Motor neuron (in vitro differentiated cells): ENCODE measurements at regions not wholly inside any gene's neighbourhood (a gene's known extent, or its start where the extent isn't known, plus 50 kb on each side); places are given as distances from the start of the nearest gene placed in this dataset.

Experiments
- ATAC-seq, 8 experiments: fragments of 200-7000 bp; cut with Tn5 transposase; replicated peaks in 6 of 8; 2 replicates each; pipeline ENCODE4 v1.8.0; 2021; ENCODE audit warnings: mild to moderate bottlenecking in 8 of 8, moderate library complexity in 8 of 8
- H3K27ac ChIP-seq, 2 donors: fragments of 250-450 bp; sonication (Bioruptor Pico); 2 replicates each; pipeline ENCODE4 v1.9.0; 2021; ENCODE audit warnings: antibody characterized with exemption in 2 of 2, mild to moderate bottlenecking in 2 of 2, moderate library complexity in 1 of 2
- H3K4me1 ChIP-seq, 2 donors: fragments of 250-450 bp; sonication (Bioruptor Pico); replicated peaks in 1 of 2; 2 replicates each; pipeline ENCODE4 v1.6.1; 2021; ENCODE audit warnings: antibody characterized with exemption in 2 of 2, mild to moderate bottlenecking in 2 of 2, moderate library complexity in 1 of 2
- H3K4me3 ChIP-seq, 5 donors: fragments of 250-450 bp; sonication (Bioruptor Pico); 2 replicates each; pipeline ENCODE4 v1.9.0; 2021; ENCODE audit warnings: antibody characterized with exemption in 5 of 5, mild to moderate bottlenecking in 5 of 5, moderate library complexity in 4 of 5
- WGBS, 10 experiments: fragments of 450-650 bp; shearing (Covaris generic); methylation state at CpG; one replicate each; pipeline ENCODE4 v1.0.0; 2022; 5-methylcytosine and 5-hydroxymethylcytosine counted together
- in situ Hi-C, 9 experiments: fragments of 400-800 bp; cut with MboI; loops; one replicate each; pipeline ENCODE4 v1.15.0; 2021; ENCODE audit warnings: low sequenced_read_pairs in 9 of 9, low pct_unique_long_range_greater_than_20kb in 2 of 9; ENCODE audit not compliant: unreplicated experiment in 9 of 9

DNA sequence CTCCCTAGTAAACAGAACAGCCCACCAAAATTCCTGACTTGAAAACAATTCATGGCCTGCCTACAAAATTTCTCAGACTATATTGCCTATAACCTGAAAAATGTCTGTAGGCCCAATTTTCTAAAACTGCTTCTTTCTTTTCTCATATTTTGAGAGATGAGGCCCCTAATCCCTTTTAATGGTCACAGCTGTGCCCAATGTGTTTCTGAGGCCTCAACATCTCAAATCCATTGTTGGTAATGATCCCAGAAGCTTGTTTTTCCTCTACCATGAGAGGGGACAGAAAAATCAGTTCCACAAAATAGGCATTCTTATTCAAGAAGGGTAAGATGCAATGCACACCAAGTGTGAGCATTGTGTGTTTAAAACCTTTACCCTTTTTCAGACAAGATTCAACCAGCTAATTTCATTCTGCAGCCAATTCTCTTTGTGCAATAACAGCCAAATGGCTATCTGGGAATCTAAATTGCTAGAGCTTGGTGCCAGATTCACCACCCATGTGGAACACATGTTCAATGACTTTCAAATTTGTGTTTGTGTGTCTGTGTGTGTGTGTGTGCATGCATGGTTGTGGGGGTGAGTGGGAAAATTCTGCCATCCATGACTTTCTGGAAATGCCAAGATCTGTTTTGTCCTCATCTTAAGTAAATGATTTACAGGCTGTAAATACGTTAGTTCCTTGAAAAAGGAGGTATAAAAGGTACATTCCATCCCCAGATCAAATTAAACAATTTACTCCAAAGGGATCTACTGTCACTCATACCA is 319.5 kb downstream of the TNS1 start:
- in situ Hi-C loops = no loop called here
- no peak overlapping the region for H3K4me3 ChIP-seq
- no peak overlapping the region for H3K27ac ChIP-seq
- WGBS, 10 experiments = 57 to 100% (median 85%) methylated on average over 1 of the region's 1 CpG; no CpG with 5 or more reads in 2 of the 10 experiments
- no peaks in the 10 kb centered on the region for H3K4me1 ChIP-seq
- no peak for ATAC-seq

DNA sequence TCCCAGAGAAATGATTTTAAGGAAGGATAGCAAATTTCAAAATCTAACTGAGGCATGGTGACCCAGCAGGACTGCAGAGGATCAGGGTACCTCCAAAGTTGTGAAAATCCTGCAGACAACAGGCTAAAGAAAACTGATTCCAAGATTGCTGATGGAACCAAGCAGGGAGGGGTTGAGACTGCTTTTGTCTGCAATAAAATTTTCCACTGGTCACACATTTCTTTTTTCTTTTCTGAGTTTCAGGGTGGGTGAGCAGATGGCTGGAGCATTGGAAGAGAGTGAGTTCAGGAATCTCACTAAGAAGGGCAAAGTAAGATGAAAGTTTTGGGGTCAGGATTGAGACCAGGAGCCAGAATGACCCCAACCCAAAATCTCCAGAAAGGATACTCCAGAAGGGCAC is 321.0 kb downstream of the TNS1 start:
- ATAC-seq = no peak
- no peak overlapping the region for H3K4me3 ChIP-seq
- in situ Hi-C loops = no loop called here
- H3K4me1 ChIP-seq = no peaks in the 10 kb centered on the region
- H3K27ac ChIP-seq = no peak overlapping the region

DNA sequence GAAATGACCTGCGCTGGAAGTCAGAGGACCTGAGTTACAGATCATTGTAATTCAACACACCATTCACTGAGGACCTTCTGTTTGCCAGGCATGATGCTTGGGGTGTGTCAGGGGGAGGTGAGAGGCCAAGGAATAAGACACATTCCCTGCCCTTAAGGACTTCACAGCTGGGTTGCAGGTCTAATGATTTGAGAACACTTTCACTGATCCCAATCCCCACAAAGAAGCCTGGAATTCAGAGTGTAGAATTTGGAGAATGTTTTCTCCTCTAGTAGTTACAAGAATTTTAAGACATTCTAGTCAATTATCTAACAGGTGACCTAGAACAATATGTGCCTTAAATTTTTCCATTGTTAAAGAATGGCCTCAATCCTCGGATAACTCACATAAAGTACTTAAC is 322.4 kb downstream of the TNS1 start:
- no peaks in the 10 kb centered on the region for H3K4me1 ChIP-seq
- in situ Hi-C loops = no loop called here
- no peak overlapping the region for H3K27ac ChIP-seq
- WGBS, 10 experiments = 50 to 100% (median 76%) methylated on average over 1 to 2 of the region's 2 CpGs; no CpG with 5 or more reads in 2 of the 10 experiments
- no peak for ATAC-seq
- H3K4me3 ChIP-seq = no peak overlapping the region

DNA sequence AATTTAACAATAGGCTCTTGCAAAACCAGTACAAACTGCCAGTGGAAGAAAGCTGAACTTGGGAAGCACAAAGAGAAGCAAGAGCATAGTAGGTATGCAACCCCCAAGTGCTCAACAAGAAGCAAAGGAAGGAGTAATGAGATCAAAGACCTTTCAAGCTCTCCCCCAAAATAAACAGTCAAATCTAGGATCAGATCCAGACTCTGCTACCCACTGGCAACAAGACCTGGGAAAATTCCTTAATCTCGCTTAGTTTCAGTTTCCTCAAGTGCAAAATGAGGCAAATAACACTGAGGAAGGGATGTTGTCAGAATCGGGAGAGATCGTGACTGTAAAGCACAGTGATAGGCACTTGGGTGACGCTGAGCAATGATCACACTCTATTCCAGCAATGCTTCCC is 329.2 kb downstream of the TNS1 start:
- 0 to 95% (median 60%) methylated on average over 1 to 4 of the region's 4 CpGs; no CpG with 5 or more reads in 2 of the 10 experiments for WGBS, 10 experiments
- Histone ChIP-seq H3K4me3 (no peak overlapping the region), H3K27ac (no peak overlapping the region), H3K4me1 (no peaks in the 10 kb centered on the region)
- no peak for ATAC-seq
- in situ Hi-C loops = no loop called here

DNA sequence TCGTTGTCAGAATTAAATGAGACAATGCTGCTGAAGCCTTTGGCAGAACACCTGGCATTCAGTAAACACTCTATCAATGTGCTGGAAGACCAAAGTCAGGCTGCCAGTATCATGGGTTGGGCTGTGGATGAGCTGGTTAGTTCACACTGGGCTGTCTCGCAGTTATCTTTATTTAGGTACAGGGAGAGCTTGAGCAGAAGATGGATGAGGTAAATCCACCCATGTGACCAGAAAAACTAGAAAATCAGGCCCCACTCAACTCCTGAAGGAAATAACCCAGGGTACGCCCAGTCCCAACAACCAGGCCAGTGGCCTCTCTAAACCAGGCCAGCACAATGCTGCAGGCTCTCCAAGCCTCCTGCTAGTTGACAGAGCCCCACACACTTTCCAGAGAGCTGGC is 330.3 kb downstream of the TNS1 start:
- in situ Hi-C loops = no loop called here
- 33 to 100% (median 78%) methylated on average over 1 to 3 of the region's 3 CpGs; no CpG with 5 or more reads in 2 of the 10 experiments for WGBS, 10 experiments
- Histone ChIP-seq H3K4me1 (no peaks in the 10 kb centered on the region), H3K27ac (no peak overlapping the region), H3K4me3 (no peak overlapping the region)
- ATAC-seq = no peak

DNA sequence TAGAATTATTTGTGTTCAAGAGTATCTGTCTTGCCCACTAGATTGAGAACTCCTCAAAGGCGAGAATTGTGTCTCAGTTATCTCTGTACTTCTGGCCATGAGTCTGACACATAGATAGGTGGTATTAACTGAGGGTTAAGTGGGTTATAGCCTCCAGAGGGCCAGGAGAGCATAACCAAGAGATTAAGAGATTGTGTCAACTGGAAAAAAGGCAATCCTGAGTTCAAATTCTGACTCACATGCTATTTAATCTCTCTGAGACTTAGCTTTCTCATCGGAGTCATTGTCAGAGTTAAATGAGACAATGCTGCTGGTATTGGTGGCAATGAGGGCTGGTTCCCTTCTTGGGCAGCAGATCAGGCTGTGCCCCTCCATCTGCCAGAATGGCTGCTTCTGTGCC is 330.9 kb downstream of the TNS1 start:
- Histone ChIP-seq H3K4me1 (no peaks in the 10 kb centered on the region), H3K27ac (no peak overlapping the region), H3K4me3 (no peak overlapping the region)
- WGBS, 10 experiments = 0 to 75% (median 45%) methylated on average over 1 to 2 of the region's 2 CpGs; no CpG with 5 or more reads in 2 of the 10 experiments
- in situ Hi-C loops = no loop called here
- ATAC-seq = no peak

DNA sequence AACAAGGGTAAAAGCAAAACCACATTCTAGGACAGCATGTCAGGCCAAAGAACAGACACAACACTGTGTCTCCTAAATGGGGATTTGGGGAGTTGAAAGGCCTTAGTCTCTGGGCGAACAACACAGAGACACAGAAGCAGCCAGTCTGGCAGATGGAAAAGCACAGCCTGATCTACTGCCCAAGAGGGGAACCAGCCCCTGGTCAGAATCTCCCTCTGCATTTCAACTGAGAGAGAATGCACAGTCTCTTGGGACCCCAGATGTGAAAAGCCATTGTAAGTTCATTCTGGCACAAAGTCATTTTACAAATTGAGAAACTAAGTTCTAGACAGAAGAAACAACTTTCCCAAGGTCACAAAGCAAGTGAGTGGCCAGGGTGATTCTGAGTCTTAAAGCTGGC is 331.7 kb downstream of the TNS1 start:
- in situ Hi-C loops = no loop called here
- WGBS, 10 experiments = 83 to 100% (median 100%) methylated on average over 1 of the region's 1 CpG; no CpG with 5 or more reads in 4 of the 10 experiments
- no peaks in the 10 kb centered on the region for H3K4me1 ChIP-seq
- H3K27ac ChIP-seq = no peak overlapping the region
- H3K4me3 ChIP-seq = no peak overlapping the region
- no peak for ATAC-seq

DNA sequence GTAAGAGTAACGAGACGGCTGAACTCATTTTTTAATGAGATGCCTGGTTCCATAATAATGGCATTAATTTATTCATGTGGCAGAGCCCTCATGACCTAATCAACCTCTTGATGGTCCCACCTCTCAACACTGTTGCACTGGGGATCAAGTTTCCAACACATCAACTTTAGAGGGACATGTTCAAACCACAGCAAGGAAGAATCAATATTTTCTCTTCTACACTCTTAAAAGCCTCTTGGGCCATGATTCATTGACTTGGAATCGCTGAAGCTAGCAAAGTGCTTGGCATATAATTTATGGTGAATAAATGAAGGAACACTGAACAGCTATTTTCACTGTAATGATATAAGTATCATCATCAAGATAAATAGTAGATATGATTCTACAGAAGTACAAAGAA is 333.0 kb downstream of the TNS1 start:
- H3K4me1 ChIP-seq = no peaks in the 10 kb centered on the region
- H3K27ac ChIP-seq = no peak overlapping the region
- in situ Hi-C loops = no loop called here
- ATAC-seq = peak in 4 of 8 experiments; percentile 26 to 59 (median 46)
- H3K4me3 ChIP-seq = no peak overlapping the region
- WGBS, 10 experiments = 57 to 100% (median 82%) methylated on average over 1 to 3 of the region's 3 CpGs; no CpG with 5 or more reads in 4 of the 10 experiments

DNA sequence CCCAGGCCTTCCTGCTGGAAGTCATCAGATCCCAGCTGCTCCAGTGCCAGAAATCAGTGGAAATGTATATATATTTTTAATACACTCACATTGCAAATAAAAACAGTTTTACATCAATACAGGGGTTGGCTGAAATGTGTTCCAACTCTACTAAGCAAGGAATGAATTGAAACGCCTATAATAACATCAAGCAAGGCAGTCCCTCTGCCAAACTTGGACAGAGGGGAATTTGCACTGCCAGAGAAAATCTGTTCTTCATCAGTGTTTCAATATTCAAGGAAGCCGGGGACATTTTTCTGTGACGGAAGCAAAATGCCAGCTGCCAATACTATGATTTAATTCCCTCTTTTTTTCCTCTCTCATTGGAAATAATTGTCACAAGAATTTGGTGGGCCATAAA is 335.3 kb downstream of the TNS1 start:
- no peaks in the 10 kb centered on the region for H3K4me1 ChIP-seq
- H3K4me3 ChIP-seq = no peak overlapping the region
- H3K27ac ChIP-seq = no peak overlapping the region
- 0 to 94% (median 57%) methylated on average over 2 to 3 of the region's 3 CpGs; no CpG with 5 or more reads in 2 of the 10 experiments for WGBS, 10 experiments
- peak in 2 of 8 experiments; percentile 62 to 78 for ATAC-seq
- in situ Hi-C loops = no loop called here

DNA sequence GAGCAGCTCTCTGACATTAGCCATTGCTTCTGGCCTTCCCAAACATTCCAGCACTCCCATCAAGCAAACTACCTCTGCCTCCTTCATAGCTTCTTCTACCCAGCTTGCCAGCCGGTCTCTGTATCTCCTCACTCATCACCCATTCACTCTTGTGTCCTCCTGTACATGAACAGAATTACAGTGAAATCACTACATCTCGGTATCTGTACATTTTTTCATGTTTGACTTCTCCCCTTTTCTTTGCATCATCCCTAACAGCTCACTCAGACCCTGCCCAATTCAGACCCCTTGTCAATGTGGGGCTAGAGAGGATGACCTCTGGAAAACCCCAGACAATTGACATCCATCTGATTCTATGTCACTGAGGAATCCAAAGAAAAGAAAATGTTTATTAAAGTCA is 335.8 kb downstream of the TNS1 start:
- Histone ChIP-seq H3K27ac (no peak overlapping the region), H3K4me1 (no peaks in the 10 kb centered on the region), H3K4me3 (no peak overlapping the region)
- 42 to 100% (median 79%) methylated on average over 1 to 2 of the region's 2 CpGs; no CpG with 5 or more reads in 1 of the 10 experiments for WGBS, 10 experiments
- in situ Hi-C loops = no loop called here
- ATAC-seq = no peak

DNA sequence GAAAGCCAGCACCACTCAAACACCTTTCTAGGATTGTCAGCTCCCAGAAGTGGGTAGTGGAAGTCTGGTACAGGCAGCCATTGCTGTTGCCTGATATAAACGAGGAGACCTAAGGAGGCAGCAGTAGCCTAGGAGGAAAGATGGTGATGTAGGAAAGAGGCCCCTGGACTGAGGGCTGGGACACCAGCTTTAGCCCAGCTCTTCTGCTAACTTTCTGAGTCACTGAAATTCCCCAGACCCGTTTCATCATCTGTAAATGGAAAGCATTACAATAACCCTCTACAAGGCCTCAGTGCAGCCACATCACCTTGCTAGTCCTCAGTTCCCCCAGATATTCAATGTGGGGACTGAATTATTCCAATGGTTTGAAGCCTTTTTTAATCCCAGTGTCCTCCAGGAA is 336.5 kb downstream of the TNS1 start:
- Histone ChIP-seq H3K27ac (no peak overlapping the region), H3K4me1 (no peaks in the 10 kb centered on the region), H3K4me3 (no peak overlapping the region)
- in situ Hi-C loops = no loop called here
- WGBS, 10 experiments = 22 to 100% (median 72%) methylated on average over 1 to 2 of the region's 2 CpGs; no CpG with 5 or more reads in 5 of the 10 experiments
- ATAC-seq = peak in 2 of 8 experiments; percentile 42 to 52

DNA sequence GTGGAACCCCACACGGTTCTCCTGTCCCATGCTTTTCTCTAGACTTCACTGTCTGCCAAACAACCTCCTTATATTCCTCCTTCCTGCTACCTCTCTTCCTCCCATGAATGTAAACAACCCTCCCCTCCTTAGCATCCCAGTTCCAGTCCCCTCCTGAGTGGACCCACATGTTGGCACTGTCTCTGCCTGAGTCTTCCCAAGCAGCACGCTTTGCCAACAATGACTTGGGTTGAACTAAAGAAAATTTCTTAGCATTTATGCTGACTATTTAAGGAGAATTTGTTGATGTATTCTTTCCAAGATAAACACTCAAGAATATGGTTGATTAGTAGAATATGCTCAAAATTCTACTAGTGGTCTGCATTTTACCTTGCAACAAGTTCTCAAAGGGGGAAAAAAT is 338.0 kb downstream of the TNS1 start:
- 20 to 100% (median 71%) methylated on average over 1 to 2 of the region's 2 CpGs; no CpG with 5 or more reads in 2 of the 10 experiments for WGBS, 10 experiments
- in situ Hi-C loops = no loop called here
- Histone ChIP-seq H3K27ac (no peak overlapping the region), H3K4me3 (no peak overlapping the region), H3K4me1 (no peaks in the 10 kb centered on the region)
- no peak for ATAC-seq

DNA sequence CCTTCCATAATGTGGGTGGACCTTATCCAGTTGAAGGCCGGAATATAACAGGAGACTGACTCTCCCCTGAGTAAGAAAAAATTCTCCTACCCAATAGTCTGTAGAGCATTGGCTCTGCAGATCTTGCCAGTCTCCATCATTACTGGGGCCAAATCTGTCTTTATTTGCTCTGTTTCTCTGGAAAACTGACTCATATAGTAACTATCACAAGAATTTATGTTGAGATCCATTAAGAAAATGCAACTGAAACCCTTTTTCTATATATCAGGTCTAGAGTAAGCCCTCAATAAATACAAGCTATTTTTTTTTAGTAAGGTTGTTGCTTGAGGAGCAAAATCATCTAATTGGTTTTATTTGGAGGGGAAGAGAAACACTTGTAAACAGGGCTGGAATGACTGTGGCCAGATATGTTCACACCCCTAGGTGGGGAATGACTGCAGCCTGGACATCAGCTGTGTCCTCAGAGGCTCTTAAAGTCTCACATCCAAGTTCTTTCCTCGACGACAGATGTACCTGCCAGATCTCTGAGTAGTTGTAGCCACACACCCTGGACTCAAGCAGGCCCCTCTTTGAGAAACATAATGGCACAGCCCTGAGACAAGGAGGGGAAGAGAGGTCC is 339.7 kb downstream of the TNS1 start:
- in situ Hi-C loops = no loop called here
- Histone ChIP-seq H3K4me1 (no peaks in the 10 kb centered on the region), H3K4me3 (no peak overlapping the region), H3K27ac (no peak overlapping the region)
- ATAC-seq = no peak
- WGBS, 10 experiments = 29 to 100% (median 77%) methylated on average over 1 to 3 of the region's 3 CpGs; no CpG with 5 or more reads in 1 of the 10 experiments

DNA sequence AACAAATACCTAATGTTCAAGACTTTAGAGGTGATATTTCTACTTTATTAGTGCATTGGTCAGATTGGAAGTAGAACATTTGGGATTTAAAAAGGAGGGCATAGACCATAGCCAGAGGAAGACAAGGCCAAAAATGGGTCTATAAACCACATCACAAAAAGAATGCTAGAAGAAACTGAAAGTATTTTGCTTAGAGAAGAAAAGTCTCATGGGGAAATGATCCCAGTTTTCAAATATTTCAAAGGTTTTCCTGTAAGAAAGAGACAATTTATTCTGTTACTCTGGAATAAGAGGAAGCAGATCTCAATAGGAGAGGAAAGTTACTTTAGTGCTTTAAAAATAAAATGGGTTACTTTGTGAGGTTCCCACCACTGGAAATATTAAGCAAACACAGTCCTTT is 341.4 kb downstream of the TNS1 start:
- Histone ChIP-seq H3K27ac (no peak overlapping the region), H3K4me3 (no peak overlapping the region), H3K4me1 (no peaks in the 10 kb centered on the region)
- in situ Hi-C loops = no loop called here
- no peak for ATAC-seq
